ENCODE measurements at regions not wholly inside any gene's neighbourhood (a gene's known extent, or its start where the extent isn't known, plus 50 kb on each side); places are given as distances from the start of the nearest gene placed in this dataset.

GRCh38 chr10:130888493-130888892, 423.0 kb downstream of the TCERG1L start:
- TF ChIP-seq CTCF (conservative IDR thresholded peaks at IDR 0.05; ENCODE audit: low read depth, low read length) (no peak), CEBPB (IDR thresholded peaks at IDR 0.05; ENCODE audit: low read depth, low read length) (no peak), POLR2A (IDR thresholded peaks at IDR 0.05; ENCODE audit: low read depth, low read length) (no peak), BHLHE40 (IDR thresholded peaks at IDR 0.05; ENCODE audit: low read depth, low read length) (no peak), MXI1 (IDR thresholded peaks at IDR 0.05; ENCODE audit: borderline replicate concordance, low read depth, low read length) (no peak), RFX5 (IDR thresholded peaks at IDR 0.05; ENCODE audit: low read depth, low read length) (no peak), RAD21 (IDR thresholded peaks at IDR 0.05; ENCODE audit: low read length) (no peak), MAFK (IDR thresholded peaks at IDR 0.05; ENCODE audit: low read depth, low read length) (no peak), MAZ (IDR thresholded peaks at IDR 0.05; ENCODE audit: borderline replicate concordance, low read depth, low read length) (no peak), SMC3 (IDR thresholded peaks at IDR 0.05; ENCODE audit: low read depth, low read length) (no peak), USF2 (IDR thresholded peaks at IDR 0.05; ENCODE audit: low read depth, low read length) (no peak), ELK1 (IDR thresholded peaks at IDR 0.05; ENCODE audit: borderline replicate concordance, low read depth, low read length) (no peak)
